HG03342 (cell line): ENCODE measurements at regions not wholly inside any gene's neighbourhood (a gene's known extent, or its start where the extent isn't known, plus 50 kb on each side); places are given as distances from the start of the nearest gene placed in this dataset.

ENCODE experiments used
- ATAC-seq: cut with Tn5 transposase; IDR thresholded peaks from one replicate; pipeline ENCODE4 v1.9.1; 2021; ENCODE audit warnings: mild to moderate bottlenecking, moderate library complexity; ENCODE audit not compliant: unreplicated experiment

DNA sequence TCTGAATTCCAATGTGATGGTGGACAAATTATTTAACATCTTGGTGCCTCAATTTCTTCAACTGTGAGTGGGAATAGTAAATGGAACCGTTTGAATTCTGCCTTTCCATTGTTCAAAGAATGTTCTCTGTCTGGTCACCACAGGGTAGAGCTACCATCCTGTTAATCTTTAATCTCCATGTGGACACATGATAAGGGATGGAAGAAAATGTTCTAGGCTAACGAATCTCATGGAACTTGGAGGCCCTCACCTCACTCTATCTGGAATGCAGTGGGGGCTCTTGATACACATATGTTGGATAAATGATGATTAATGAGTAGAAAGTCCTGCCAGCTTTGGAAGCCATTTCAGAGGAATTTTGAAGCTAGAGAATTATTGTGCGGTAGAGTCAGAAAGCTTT is 118.5 kb upstream of the HABP2 start:
- no peak for ATAC-seq

DNA sequence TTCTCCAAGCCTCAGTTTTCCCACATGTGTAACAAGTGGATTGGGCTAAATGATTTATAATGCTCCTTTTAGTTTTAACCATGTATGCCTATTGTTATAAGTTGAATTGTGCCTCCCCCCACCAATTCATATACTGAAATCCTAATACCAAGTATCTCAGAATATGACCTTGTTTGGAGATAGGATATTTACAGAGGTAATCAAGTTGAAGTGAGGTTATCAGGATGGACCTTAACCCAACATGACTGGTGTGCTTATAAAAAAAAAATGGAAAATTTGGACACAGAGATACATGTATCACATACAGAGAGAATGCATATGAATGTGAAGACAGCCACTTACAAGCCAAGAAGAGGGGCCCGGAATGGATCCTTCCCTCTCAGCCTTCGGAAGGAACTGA is 117.9 kb upstream of the HABP2 start:
- ATAC-seq = no peak

DNA sequence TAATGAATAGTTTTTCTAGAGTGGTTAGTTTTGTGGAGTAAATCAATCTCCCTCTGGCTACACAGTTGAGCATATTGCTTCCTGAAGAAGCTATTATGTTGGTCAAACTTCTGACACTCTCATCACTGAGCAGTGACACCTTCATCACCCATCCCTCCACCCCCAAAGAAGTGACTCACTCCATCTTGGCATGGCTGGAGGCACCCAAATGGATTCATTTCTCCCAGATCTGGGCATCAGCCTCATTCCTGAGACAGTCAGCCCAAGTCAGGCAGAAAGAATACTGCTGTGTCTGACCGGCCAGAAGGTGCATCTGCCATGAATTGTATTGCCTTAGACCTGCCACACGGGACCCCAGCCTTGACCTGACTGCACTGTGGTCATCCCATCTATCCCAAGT is 117.0 kb upstream of the HABP2 start:
- ATAC-seq = no peak

- no peak for ATAC-seq
Measured at GRCh38 chr10:113436851-113437250, 116.0 kb upstream of the HABP2 start.

GRCh38 chr10:113438652-113439051 is 114.2 kb upstream of the HABP2 start:
- ATAC-seq = no peak

DNA sequence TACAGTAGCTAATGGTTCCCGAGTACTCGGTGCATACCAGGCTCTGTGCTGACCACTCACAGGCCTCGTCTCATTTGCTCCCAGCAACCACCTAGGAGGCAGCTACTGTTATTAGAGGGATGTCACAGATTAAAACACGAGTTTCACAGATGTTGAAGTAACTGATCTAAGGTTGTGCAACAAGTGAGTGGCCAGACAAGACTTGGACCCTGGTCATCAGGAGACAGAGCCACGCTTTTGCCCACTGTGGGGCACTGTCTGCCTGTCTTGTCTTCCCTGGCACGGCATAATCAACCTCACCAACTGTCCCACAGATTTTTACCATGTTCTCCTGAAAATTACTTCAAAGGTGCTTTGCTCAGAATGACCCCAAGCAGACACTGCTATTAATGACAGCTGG is 111.6 kb upstream of the HABP2 start:
- no peak for ATAC-seq

DNA sequence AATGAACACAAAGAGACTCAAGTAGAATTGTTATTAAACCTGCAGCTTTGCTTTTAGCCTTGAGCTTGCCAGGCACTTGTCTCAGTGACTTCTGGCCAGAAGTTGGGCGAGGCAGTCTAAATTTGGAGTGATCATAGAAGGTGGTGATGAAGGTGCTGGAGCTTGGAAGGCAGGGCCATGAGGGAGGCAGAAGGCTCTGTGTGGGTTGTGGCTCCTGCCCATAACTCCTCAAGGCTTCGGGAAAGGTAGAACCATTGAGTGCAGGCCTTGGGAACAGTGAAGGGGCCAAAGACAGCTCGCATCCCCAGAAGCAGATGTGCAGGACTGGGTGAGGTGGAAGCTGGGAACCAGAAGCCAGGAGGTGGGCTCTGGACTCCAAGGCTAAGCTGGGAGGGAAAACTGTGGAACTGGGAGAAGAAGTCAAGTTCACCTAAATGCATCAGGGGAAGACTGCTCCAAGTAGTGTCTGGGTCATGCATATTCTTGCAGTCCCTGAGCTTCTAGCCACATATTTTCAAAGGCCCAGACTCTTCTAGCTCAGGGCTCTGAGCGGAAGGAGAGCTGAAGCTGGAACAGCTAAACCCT is 111.1 kb upstream of the HABP2 start:
- no peak for ATAC-seq

GRCh38 chr10:113442336-113442735 is 110.5 kb upstream of the HABP2 start:
- ATAC-seq = no peak

GRCh38 chr10:113443141-113443925 is 109.5 kb upstream of the HABP2 start:
- no peak for ATAC-seq

- ATAC-seq = no peak
Measured at GRCh38 chr10:113444766-113445365, 108.0 kb upstream of the HABP2 start.

GRCh38 chr10:113445736-113446135 is 107.1 kb upstream of the HABP2 start:
- no peak for ATAC-seq

- ATAC-seq = no peak
Measured at GRCh38 chr10:113446739-113447138, 106.1 kb upstream of the HABP2 start.

DNA sequence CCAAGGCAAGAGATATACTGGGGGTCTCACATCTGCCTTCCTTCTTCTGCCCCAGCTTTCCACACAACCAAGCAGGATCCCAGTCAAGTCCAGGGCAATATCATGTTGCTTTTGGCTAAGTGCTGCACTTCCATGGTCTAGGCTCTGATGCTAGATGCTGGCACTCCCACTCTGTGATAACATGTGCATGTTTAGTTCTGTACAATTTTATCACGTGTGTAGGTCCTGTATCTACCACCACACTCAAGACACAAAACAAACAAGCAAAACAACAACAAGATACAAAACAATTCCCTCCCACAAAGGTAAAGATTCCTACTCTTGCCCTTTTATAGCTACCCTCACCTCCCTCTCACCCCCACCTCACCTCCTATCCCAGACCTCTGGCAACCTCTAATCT is 105.6 kb upstream of the HABP2 start:
- ATAC-seq = no peak

GRCh38 chr10:113449006-113449695 is 103.7 kb upstream of the HABP2 start:
- ATAC-seq = no peak

DNA sequence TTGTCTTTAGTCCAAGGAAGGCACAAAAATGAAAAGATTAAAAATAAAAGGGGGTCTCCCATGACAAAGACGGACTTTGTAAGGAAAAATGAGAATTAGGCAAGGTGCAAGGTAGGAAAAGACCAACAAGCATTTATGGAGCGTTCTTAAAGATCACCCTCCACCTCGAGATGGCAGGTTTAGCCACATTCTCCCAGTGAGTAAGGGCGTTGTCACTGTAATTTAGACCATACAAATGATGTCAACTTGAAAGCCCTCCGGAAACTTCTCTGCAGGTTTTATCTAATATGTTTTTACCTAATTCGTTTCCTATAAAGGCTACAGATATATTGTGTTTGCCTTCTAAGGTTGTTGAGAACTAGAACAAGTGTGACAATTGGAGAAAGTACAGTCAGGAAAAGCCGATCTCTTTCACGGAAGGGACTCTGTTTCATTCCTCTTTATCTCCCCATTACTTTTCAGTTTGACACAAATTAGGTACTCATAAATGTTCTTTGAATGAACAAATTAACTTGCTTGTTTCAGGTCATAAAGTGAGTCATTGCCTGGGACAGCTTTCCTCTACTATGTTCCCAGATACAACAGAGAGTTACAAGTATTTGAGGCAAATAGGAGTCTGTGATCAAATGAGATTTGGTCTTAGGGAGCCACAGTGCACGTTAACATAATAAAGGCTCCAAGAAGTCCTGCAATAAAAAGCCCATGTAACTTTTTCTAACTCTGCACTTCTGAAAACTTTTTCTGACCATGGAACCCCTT is 102.6 kb upstream of the HABP2 start:
- ATAC-seq = no peak

- no peak for ATAC-seq
Measured at GRCh38 chr10:113450906-113451305, 101.9 kb upstream of the HABP2 start.

GRCh38 chr10:113452146-113452845 is 100.6 kb upstream of the HABP2 start:
- no peak for ATAC-seq

- no peak for ATAC-seq
Measured at GRCh38 chr10:113453351-113453750, 99.5 kb upstream of the HABP2 start.

DNA sequence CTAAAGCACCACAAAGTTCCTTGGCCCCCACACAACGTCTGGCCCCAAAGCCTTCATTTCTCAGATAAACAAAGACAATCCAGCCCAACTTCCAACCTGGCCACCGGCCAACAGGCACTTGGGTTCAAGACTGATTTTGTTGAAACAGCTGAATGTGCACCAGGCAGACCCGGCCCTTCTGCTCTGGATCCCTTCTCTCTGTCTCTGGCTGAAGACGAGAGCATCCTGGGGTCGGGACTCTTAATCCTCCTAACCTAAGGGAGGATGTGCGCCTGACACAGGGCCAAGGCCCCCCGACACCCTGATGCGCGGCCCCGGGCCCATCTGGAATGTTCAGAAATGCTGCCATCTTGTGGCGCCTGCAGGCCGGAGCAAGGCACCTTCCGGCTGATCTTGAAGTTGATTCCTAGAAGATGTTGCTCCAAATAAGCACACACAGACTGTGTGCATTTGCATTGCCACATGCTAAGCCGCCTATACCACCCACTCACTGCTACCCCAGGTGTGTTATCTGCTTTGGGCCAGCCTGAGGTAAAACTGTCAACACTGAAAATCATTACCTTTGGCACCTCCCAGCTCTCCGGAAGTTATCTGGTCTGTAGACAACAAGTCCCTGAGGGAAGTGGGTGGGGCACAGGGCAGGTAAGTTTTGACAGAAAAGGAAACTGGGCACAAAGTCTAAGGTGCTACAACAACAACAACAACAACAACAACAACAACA is 98.4 kb upstream of the HABP2 start:
- ATAC-seq = no peak

GRCh38 chr10:113455947-113456346 is 96.9 kb upstream of the HABP2 start:
- no peak for ATAC-seq
